HG02610 (cell line): ENCODE measurements at regions not wholly inside any gene's neighbourhood (a gene's known extent, or its start where the extent isn't known, plus 50 kb on each side); places are given as distances from the start of the nearest gene placed in this dataset.
"Not testable (repeated sequence)": the region's sequence is repeated elsewhere in the genome, so short reads cannot be mapped to it uniquely, and the experiment has no call there.

Experiments
- ATAC-seq: cut with Tn5 transposase; IDR thresholded peaks from one replicate; pipeline ENCODE4 v1.9.1; 2021; ENCODE audit warnings: mild to moderate bottlenecking, moderate library complexity; ENCODE audit not compliant: unreplicated experiment

DNA sequence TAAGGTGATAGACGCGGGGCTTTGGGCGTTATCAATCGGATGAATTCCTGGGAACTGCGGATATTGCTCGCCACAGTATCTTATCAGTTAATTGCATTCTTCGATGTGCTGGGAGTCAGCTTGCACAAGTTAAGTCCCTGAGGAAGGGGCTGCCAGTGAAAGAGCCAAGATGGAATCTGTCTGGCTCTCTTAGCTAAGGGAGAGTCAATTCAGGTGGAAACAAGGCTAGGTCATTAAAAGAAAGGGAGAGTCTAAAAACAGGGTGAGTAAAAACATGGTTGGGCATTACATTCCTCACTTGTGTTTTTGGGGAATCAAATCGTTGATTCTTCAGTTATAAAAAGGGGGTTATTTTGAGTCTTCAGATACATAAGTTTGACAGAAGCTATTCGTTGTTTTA lies 196.2 kb downstream of the OTOP1 start:
- ATAC-seq: not testable (repeated sequence)

DNA sequence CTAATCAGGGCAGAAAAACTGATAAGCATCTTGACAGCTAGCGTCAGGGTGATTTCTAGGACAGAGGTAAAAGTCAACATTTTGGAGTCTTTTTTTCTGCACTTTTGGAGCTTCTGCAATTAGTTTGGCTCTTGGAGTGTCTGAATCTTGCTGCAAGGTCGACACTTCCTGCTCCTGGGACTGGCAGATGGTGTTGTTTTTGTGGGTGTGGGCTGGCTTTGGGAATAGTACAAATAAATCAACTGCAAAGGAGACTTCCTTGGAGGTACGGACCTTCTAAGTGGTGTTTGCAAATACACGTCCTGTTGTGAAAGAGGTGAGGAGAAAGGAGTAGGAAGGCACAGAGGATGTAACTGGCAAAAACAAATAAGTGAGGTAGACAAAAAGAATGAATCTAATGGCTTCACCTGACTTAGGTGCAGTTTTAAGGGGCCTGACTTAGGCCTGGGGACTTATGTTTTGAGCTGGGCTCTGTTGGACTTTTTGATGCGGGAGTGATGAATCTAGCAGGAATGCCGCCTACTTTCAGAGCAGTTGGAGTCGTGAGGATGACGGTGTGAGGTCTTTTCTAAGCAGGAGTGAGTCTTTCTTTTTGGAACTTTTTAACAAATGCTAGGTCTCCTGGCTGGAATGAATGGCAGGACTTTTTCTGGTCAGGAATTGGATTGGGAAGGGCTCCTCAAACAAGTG lies 195.1 kb downstream of the OTOP1 start:
- ATAC-seq: not testable (repeated sequence)

DNA sequence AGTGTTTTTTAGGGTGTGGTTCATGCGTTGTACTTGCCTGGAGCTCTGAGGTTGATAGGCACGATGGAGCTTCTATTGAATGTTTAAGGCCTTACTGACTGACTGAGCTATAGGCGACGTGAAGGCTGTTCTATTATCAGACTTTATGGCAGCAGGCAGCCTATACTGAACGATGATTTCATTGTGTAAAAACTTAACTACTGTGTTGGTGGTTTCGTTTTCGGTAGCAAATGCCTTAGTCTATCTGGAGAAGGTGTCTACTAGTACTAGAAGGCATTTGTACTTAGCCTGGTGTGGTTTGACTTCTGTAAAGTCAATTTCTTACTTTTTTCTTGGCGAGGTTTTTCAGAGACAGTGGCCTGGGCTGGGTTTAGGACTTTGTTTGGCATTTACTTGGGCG lies 194.4 kb downstream of the OTOP1 start:
- ATAC-seq: not testable (repeated sequence)

DNA sequence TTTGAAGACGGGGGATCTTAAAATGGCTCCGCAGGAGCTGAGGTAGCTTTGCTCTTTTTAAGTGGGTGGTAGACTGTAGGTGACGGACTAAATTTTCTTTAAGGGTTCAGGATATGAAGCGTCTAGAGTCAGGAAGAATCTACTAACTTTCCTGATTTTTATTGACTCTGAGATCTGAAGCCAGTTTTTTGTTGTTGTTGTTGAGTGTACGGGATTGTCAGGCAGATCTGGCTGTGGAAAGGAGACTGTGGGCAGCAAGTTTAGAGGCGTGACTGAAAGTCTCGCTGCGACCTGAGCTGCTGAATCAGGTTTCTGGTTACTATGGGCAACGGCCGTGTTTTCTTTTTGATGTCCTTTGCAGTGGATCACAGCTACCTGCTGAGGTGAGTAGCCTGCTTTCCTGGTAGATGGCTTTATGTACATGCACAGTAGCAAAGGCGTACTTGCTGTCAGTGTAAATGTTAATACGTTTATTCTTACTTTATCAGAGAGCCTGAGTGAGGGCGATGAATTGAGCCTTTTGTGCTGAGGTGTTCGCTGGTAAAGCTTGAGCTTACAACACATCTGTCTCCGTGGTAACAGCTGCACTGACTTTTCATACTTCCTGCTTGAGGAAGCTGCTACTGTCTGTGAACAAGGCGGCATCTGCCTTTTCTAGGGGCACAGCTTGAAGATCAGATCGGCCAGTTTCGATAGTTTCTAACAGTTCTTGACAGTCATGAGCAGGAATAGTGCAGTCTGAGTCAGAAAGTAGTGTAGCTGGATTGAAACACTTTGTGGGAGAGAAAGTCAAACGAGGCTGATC lies 193.7 kb downstream of the OTOP1 start:
- ATAC-seq: not testable (repeated sequence)

DNA sequence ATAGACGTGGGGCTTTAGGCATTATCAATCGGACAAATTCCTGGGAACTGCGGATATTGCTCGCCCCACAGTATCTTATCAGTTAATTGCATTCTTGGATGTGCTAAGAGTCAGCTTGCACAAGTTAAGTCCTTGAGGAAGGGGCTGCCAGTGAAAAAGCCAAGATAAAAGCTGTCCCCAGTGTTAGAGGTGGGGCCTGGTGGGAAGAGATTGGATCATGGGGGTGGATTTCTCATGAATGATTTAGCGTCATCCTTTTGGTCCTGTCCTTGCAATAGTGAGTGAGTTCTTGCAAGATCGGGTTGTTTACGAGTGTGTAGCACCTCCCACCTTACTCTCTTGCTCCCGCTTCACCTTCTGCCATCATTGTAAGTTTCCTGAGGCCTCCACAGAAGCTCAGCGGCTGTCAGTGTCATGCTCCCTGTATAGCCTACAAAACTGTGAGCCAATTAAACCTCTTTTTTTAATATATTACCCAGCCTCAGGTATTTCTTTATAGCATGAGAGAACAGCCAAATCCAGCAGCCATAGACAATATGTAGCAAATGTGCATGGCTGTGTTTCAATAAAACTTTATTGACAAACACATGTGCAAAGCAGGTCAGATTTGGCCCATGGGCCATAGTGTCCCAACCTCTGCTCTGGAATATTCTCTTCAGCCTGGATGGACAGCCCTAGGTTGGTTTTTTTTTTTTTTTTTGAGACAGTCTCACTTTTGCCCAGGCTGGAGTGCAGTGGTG lies 189.2 kb downstream of the OTOP1 start:
- ATAC-seq: not testable (repeated sequence)

DNA sequence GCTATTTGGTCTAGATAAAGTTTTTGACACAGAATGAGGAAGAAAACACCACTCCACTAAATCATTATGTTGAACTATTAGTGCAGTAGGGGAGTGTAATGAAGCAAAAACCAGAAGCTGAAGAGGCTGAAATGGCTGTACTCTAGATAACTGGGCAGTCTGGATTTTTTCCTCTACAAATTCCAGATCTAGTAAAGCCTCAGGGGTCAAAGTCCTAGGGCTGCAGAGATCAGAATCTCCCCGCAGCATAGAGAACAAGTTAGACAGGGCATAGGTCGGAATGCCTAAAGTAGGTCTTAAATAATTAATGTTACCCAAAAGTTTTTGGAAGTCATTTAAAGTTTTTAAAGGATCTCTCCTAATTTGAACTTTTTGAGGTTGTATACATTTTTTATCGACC lies 180.9 kb downstream of the OTOP1 start:
- ATAC-seq: not testable (repeated sequence)

DNA sequence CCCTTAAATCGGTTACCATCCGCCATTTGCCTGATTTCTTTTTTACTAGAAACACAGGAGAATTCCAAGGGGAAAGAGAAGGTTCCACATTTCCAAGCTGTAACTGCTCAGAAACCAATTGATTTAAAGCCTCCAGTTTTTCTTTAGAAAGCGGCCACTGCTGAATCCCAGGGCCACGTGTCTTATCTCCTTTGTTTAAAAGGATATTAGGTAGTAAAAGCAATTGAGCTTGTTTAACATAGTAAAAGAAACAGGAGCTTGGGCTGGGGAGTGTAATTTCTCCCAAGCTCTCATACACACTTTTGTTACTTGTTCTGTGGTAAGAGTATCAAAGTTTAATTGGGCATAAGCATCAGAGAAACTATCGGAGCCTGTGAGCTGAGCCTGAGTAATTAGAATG lies 180.0 kb downstream of the OTOP1 start:
- ATAC-seq: not testable (repeated sequence)

DNA sequence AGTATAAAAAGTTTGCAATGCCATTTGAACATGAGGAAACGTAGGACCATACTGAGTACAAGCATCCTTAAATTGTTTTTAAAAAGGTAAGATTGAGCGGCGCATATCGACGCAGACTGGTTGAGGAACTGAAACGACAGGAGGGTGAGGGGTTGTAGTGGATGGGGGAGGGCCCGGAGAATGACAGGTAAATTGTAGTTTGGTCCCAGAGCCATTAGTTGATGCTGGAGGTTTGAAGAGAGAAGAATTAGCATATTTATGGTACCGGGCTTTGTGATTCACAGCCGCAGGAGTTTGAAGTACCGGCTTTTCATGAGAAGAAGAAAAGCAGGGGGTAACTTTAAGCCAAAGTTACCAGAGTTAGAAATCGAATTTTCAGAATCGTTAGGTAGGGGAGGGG lies 179.5 kb downstream of the OTOP1 start:
- not testable (repeated sequence) for ATAC-seq

DNA sequence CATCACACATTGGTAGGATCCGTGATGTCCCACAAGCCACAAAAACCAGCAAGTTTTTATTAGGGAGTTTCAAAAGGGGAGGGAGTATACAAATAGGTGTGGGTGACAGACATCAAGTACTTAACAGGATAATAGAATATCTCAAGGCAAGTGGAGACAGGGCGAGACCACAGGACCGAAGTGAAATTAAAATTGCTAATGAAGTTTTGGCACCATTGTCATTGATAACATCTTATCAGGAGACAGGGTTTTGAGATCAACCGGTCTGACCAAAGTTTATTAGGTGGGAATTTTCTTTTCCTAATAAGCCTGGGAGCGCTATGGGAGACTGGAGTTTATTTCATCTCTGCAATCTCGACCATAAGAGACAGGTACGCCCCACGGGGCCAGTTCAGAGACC lies 178.5 kb downstream of the OTOP1 start:
- not testable (repeated sequence) for ATAC-seq

DNA sequence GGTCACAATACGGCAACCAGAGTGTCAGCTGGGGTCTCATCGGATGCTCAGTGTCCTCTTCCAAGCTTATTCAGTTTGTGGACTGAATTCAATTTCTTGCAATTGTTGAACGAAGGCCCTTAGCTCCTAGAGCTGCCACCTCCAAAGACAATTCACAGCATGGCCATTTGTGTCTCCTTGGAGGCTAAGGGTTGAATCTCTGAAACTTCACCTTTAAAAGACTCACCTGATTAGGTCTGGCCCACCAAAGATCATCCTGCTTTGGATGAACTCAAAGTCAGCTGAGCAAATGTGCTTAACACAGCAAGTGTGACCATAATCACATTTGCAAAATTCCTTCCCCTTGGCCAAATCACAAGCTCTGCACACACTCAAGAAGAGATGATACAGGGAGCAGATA lies 175.9 kb downstream of the OTOP1 start:
- not testable (repeated sequence) for ATAC-seq

DNA sequence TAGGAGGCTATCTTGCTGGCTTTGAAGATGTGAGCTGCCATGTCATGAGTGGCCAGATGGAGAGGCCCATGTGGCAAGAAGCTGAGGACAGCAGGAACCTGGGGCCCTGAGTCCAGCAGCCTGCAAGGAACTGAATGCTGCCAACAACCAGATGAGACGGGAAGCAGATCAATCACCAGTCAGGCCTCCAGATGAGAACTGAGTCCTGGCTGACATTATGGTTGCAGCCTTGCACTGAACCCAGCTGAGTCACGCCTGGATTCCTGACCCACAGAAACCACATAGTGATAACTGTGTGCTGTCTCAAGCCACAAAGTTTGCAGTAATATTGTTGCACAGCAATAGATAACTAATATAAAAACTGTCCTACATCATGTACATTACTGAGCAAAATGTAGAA lies 173.8 kb downstream of the OTOP1 start:
- ATAC-seq: not testable (repeated sequence)

DNA sequence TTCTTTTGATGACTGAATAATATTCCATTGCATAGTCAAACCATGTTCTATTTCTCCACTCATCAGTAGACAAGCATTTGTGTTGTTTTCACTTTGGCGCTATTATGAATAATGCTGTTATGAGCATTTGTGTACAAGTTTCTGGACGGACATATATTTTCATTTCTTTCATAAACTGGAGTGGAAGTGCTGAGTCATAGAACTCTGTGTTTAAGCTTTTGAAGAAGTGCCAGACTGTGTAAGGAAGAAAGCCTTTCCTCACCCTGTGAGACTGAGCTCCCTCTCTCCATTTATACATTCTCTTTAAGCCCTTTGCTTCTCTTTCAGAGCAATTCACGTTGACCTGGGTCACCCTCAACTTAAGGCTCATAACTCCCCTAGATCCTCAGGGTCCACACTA lies 169.5 kb downstream of the OTOP1 start:
- ATAC-seq: not testable (repeated sequence)

DNA sequence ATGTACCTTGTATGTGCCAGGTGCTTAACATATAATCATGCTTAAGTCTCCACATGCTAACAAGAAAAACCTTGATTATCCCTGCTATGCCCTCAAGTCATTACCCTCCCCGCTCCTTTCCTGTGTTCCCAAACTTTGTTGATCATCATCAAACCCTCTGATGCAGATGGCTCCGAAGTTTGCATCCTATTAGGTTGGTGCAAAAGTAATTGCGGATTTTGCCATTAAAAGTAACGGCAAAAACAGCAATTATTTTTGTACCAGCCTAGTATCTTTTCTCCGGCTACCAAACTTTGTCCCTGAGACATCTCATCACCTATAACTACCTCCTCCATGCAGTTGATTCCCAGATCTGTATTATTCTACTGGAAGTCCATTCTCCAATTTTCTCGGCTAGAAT lies 142.6 kb downstream of the OTOP1 start:
- not testable (repeated sequence) for ATAC-seq

DNA sequence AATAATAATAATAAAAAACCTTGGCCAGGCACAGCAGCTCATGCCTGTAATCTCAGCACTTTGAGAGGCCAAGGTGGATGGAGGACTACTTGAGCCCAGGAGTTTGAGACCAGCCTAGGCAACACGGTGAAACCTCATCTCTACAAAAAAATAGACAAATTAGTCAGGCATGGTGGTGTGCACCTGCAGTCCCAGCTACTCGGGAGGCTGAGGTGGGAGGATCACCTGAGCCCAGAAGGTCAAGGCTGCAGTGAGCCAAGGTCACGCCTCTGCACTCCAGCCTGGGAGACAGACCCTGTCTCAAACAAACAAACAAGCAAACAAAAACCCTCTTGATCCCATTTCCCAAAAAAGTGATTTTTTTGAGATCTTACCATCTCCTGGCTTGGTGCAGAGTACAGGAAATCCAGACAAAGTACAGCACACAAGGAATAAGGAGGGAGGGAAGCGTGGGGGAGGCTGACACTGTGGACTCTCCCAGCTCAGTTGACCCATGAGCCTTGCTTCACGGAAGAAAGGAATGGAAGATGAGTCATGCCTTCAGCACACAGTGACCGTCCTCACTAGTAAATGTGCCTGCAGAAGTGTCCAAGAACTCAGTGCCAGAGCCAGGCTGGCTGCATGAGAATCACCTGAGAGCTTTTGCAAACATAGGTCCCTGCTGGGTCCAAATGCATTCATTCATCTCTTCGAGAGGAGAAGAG lies 136.9 kb downstream of the OTOP1 start:
- not testable (repeated sequence) for ATAC-seq

DNA sequence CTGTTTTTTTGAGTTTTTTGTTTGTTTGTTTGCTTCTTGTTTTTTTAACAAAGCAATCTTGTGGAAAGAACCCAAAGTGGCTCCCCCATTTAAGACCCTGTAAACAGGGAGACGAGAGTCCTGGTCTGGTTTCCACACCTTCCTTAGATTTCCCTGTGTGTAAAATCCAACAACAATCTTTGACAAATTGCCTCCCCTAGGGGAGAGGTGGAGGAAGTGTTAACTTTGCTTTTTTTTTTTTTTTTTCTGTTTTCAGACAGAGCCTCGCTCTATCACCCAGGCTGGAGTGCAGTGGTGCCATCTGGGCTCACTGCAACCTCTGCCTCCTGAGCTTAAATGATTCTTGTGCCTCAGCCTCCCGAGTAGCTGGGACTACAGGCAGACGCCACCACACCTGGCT lies 136.0 kb downstream of the OTOP1 start:
- ATAC-seq: not testable (repeated sequence)

DNA sequence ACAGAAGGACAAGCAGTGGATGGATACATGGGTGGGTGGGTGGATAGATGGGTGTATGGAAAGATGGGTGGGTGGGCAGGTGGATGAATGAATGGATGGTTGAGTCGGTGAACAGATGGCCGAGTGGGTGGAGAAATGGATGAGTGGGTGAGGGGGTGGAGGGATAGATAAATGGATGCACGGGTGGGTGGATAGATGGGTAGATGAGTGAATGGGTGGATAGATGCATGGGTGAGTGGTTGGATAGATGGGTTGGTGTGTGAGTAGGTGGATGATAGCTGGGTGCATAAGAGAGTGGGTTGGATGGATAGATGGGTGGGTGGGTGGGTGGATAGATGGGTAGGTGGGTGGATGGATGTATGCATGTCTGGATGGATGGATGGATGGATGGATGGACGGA lies 134.6 kb downstream of the OTOP1 start:
- ATAC-seq: not testable (repeated sequence)

DNA sequence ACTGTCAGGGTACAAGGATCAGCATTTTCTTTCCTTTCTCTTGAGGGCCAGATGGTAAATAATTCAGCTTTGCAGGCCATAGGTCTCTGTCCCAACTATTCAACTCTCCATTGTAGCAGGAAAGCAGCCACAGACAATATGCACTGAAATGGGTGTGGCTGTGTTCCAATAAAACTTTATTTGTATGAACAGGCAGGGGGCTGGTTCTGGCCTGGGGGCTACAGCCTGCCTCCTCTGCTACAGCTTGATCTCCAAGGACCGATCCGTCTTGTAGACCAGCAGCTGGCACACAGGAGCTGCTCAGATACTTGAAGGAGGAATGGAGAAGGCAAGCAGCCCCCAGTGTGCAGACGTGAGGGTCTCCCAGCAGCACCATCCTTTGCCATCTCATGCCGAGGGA lies 127.1 kb downstream of the OTOP1 start:
- not testable (repeated sequence) for ATAC-seq

DNA sequence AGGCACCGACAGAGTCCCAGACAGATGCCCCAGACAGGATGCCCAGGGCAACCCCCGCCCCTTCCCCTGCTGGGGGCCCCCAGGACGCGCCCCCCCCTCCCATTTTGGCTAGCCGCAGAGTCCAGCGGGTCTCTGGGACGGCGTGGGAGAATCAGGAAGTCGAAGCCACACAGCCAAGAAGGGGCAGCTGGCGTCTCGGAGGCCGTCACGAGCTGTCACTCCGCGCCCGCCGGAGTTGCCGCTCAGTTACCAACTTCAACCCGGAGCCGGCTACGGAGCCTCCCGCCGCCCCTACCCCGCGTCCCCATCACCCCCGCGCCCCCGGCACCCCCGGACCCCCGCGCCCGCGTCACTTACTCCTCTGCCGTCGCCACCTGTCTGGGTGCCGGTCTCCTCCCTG lies 119.8 kb downstream of the OTOP1 start:
- ATAC-seq: not testable (repeated sequence)

DNA sequence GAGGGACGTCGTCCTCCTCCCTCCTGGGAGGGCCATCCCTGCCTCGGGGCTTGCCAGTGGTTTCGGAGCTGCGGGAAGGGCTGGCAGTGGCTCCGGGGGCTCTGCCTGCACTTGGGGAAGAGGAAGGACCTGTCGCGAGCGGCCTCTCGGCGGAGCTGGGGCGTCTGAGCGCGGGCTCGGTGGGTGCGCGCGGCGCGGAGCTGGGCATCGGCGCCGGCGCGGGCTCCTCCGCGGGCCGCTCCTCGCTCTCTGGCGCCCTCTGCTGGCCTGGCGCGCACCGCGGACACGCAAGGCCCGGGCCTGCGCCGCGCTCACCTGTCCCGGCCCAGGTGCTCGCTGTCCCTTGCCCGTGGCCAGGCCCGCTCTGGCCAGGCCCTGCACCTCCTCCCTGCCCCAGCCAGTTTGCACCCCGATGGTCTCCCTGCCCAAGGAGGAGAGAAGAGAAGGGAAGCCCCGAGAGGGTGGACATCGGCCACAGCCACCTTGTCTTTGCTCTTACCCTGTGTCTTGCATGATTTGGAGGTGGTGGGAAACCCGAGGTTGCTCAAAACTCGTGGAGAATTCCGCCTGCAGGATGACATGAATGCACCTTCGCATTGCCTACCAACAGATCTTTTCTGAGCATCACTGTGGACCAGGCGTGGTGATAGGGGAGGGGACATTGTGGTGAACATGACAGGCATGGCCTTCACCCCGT lies 119.2 kb downstream of the OTOP1 start:
- not testable (repeated sequence) for ATAC-seq

DNA sequence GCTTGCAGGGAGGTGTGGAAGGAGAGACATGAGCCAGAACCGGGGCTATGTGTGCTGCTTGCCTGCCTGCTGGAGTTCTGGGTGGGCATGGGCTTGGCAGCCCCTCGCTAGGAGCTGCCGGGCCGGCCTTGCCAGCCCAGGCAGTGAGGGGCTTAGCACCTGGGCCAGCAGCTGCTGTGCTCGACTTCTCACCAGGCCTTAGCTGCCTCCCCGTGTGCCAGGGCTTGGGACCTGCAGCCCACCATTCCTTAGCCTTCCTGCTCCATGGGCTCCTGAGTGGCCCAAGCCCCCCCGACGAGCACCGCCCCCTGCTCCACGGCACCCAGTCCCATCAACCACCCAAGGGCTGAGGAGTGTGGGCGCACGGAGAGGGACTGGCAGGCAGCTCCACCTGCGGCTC lies 111.3 kb downstream of the OTOP1 start:
- not testable (repeated sequence) for ATAC-seq
